Ishikawa (cell line): ENCODE measurements at regions not wholly inside any gene's neighbourhood (a gene's known extent, or its start where the extent isn't known, plus 50 kb on each side); places are given as distances from the start of the nearest gene placed in this dataset.

Experiments
- NFIC ChIP-seq: IDR thresholded peaks from 2 replicates; pipeline ENCODE4 v1.6.1; 2012
- TAF1 ChIP-seq: IDR thresholded peaks from 2 replicates; pipeline ENCODE4 v1.6.1; 2012; ENCODE audit warnings: low read depth, mild to moderate bottlenecking

GRCh38 chr2:75390169-75390568 is 170.6 kb downstream of the EVA1A start:
- TF ChIP-seq NFIC (no peak), TAF1 (no peak)
